ENCODE measurements at regions not wholly inside any gene's neighbourhood (a gene's known extent, or its start where the extent isn't known, plus 50 kb on each side); places are given as distances from the start of the nearest gene placed in this dataset.

- DNase-seq, result no peak
Observed at GRCh38 chr7:156156734-156157408, 344.6 kb upstream of the SHH start.

GRCh38 chr7:156155988-156156733 lies 343.9 kb upstream of the SHH start:
- no peak for DNase-seq

- DNase-seq, result no peak
Observed at GRCh38 chr7:156153590-156153989, 341.3 kb upstream of the SHH start.

GRCh38 chr7:156152390-156152789 lies 340.1 kb upstream of the SHH start:
- no peak for DNase-seq

- DNase-seq, result no peak
Observed at GRCh38 chr7:156151658-156152057, 339.4 kb upstream of the SHH start.

- no peak for DNase-seq
Observed at GRCh38 chr7:156151078-156151477, 338.8 kb upstream of the SHH start.

- no peak for DNase-seq
Observed at GRCh38 chr7:156148995-156149394, 336.7 kb upstream of the SHH start.

GRCh38 chr7:156148547-156148946 lies 336.3 kb upstream of the SHH start:
- DNase-seq, result no peak

GRCh38 chr7:156147756-156148504 lies 335.7 kb upstream of the SHH start:
- no peak for DNase-seq

- no peak for DNase-seq
Observed at GRCh38 chr7:156147104-156147503, 334.8 kb upstream of the SHH start.

- no peak for DNase-seq
Observed at GRCh38 chr7:156145996-156146395, 333.7 kb upstream of the SHH start.

- DNase-seq, result no peak
Observed at GRCh38 chr7:156145184-156145583, 332.9 kb upstream of the SHH start.

GRCh38 chr7:156143683-156144082 lies 331.4 kb upstream of the SHH start:
- no peak for DNase-seq

GRCh38 chr7:156143158-156143557 lies 330.9 kb upstream of the SHH start:
- no peak for DNase-seq

GRCh38 chr7:156141941-156142340 lies 329.7 kb upstream of the SHH start:
- no peak for DNase-seq

- no peak for DNase-seq
Observed at GRCh38 chr7:156140896-156141295, 328.6 kb upstream of the SHH start.

- no peak for DNase-seq
Observed at GRCh38 chr7:156140447-156140846, 328.2 kb upstream of the SHH start.

GRCh38 chr7:156139633-156140032 lies 327.4 kb upstream of the SHH start:
- DNase-seq, result no peak

GRCh38 chr7:156139112-156139511 lies 326.8 kb upstream of the SHH start:
- no peak for DNase-seq

- DNase-seq, result no peak
Observed at GRCh38 chr7:156131881-156132280, 319.6 kb upstream of the SHH start.

GRCh38 chr7:156129522-156129921 lies 317.3 kb upstream of the SHH start:
- no peak for DNase-seq

- no peak for DNase-seq
Observed at GRCh38 chr7:156128496-156128895, 316.2 kb upstream of the SHH start.

Measured in muscle of arm (tissue), 1 donor.